Esophagus squamous epithelium (tissue), 4 donors: ENCODE measurements at regions not wholly inside any gene's neighbourhood (a gene's known extent, or its start where the extent isn't known, plus 50 kb on each side); places are given as distances from the start of the nearest gene placed in this dataset.

Source experiments
- POLR2A ChIP-seq, 4 donors: fragments of 450-650 bp; IDR thresholded peaks; one replicate each; pipeline ENCODE4 v1.6.1; 2017; ENCODE audit warnings: antibody characterized with exemption in 4 of 4, mild to moderate bottlenecking in 4 of 4, moderate library complexity in 3 of 4
- TF ChIP-seq, protein P1 (sequence below), 6 experiments: fragments of 450-650 bp in 4 of 6; fragments of 200-600 bp in 2 of 6; sonication (generic) in 2 of 6; IDR thresholded peaks; one replicate each; pipeline ENCODE4 v1.5.1; 2016 to 2019; ENCODE audit warnings: antibody characterized with exemption in 6 of 6, mild to moderate bottlenecking in 4 of 6, moderate library complexity in 4 of 6

GRCh38 chrX:22378296-22378695 is 105.6 kb downstream of the CBLL2 start:
- TF ChIP-seq, protein P1, sequence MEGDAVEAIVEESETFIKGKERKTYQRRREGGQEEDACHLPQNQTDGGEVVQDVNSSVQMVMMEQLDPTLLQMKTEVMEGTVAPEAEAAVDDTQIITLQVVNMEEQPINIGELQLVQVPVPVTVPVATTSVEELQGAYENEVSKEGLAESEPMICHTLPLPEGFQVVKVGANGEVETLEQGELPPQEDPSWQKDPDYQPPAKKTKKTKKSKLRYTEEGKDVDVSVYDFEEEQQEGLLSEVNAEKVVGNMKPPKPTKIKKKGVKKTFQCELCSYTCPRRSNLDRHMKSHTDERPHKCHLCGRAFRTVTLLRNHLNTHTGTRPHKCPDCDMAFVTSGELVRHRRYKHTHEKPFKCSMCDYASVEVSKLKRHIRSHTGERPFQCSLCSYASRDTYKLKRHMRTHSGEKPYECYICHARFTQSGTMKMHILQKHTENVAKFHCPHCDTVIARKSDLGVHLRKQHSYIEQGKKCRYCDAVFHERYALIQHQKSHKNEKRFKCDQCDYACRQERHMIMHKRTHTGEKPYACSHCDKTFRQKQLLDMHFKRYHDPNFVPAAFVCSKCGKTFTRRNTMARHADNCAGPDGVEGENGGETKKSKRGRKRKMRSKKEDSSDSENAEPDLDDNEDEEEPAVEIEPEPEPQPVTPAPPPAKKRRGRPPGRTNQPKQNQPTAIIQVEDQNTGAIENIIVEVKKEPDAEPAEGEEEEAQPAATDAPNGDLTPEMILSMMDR (IDR thresholded peaks at IDR 0.05): no peak
- TF ChIP-seq POLR2A (IDR thresholded peaks at IDR 0.05): no peak
